ENCODE measurements at regions not wholly inside any gene's neighbourhood (a gene's known extent, or its start where the extent isn't known, plus 50 kb on each side); places are given as distances from the start of the nearest gene placed in this dataset.

DNA sequence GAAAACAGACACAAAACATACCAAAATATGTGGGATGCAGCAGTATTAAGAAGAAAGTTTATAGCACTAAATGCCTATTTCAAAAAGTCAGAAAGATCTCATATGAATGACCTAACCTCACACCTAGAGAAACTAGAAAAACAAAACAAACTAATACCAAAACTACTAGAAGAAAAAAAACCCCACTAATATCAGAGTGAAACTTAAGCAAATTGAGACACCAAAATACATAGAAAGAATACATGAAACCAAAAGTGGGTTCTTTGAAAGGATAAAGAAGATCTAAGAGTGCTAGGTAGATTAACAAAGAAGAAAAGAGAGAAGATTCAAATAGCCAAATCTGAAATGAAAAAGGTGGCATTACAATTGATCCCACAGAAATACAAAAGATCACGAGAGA, 494.1 kb downstream of the SH2D4B start:
- no peak for DNase-seq

- no peak for DNase-seq
Observed at GRCh38 chr10:81034383-81034782, 496.7 kb downstream of the SH2D4B start.

DNA sequence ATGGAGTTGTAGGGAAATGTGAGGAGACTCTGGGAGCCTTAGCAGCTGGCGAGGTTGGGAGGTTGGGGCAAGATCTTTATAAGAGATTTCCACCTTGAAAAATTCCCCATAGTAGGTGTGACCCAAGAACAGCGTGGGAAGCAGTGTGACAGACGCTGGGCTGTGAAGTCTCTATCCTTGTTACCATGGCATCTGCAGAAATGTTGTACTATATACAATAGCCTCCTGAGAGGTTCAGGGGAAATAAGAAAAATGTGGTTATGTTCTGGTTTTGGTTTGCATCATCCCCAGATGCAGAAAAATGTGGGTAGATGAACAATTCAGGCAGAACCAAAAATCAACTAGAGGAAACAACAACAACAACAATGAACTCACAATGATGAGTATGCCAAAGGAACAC, 498.6 kb downstream of the SH2D4B start:
- no peak for DNase-seq

- DNase-seq = no peak
Observed at GRCh38 chr10:81040031-81040430, 502.3 kb downstream of the SH2D4B start.

DNA sequence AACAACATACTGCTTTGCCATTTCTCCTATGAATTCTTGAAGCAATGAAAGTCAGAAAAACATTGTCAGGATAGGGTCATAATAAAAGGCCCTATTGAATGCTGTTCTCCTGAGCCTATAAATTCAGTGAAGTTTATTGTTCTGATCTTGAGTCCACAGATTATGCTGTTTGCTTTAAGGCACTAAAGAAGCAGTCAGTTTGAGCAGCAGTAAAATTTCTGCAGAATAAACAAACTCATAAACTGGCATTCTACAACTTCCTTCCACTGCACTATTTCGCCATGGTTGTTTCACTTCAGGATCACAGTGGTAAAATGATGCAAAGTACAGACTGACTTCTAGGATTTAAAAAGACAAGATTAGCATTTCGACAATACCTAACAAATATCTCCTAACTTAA, 503.2 kb downstream of the SH2D4B start:
- DNase-seq = no peak

- no peak for DNase-seq
Observed at GRCh38 chr10:81042647-81043046, 504.9 kb downstream of the SH2D4B start.

- no peak for DNase-seq
Observed at GRCh38 chr10:81065474-81065873, 527.8 kb downstream of the SH2D4B start.

- no peak for DNase-seq
Observed at GRCh38 chr10:81068460-81068859, 530.8 kb downstream of the SH2D4B start.

GRCh38 chr10:81071087-81071796, 533.5 kb downstream of the SH2D4B start:
- DNase-seq = no peak

- DNase-seq = no peak
Observed at GRCh38 chr10:81073155-81073554, 535.5 kb downstream of the SH2D4B start.

GRCh38 chr10:81081887-81082620, 544.4 kb downstream of the SH2D4B start:
- DNase-seq = no peak

GRCh38 chr10:81082621-81083376, 545.1 kb downstream of the SH2D4B start:
- DNase-seq = no peak

- no peak for DNase-seq
Observed at GRCh38 chr10:81093056-81093455, 555.4 kb downstream of the SH2D4B start.

DNA sequence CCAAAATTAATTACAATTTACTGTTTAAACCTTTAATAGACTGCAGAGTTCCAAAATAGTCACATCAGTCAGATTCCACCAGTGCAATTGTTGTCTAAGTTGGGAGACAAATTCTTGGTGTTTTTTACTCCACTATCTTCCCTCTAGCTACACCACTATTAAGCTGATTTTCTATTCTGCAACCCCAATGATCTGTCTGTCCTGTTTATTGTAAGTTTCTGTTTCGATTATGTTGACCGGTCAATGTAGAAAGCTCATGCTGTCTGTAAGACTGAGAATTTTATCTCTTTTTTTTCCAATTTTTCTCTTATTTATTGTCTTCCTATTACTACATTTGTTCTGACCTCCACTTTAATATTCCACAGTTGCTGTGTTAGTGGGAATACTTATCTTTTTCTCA, 557.5 kb downstream of the SH2D4B start:
- no peak for DNase-seq

DNA sequence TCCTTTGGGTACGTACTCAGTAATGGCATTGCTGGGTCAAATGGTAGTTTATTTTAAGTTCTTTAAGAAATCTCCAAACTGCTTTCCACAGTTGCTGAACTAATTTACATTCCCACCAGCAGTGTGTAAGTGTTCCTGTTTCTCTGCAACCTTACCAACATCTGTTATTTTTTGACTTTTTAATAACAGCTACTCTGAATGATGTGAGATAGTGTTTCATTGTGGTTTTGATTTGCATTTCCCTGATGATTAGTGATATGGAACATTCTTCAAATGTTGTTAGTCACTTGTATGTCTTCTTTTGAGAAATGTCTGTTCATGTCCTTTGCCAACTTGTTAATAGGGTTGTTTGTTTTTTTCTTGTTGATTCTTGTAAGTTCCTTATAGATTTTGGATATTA, 558.9 kb downstream of the SH2D4B start:
- no peak for DNase-seq

GRCh38 chr10:81101062-81101461, 563.4 kb downstream of the SH2D4B start:
- no peak for DNase-seq

- DNase-seq = no peak
Observed at GRCh38 chr10:81104494-81104893, 566.8 kb downstream of the SH2D4B start.

DNA sequence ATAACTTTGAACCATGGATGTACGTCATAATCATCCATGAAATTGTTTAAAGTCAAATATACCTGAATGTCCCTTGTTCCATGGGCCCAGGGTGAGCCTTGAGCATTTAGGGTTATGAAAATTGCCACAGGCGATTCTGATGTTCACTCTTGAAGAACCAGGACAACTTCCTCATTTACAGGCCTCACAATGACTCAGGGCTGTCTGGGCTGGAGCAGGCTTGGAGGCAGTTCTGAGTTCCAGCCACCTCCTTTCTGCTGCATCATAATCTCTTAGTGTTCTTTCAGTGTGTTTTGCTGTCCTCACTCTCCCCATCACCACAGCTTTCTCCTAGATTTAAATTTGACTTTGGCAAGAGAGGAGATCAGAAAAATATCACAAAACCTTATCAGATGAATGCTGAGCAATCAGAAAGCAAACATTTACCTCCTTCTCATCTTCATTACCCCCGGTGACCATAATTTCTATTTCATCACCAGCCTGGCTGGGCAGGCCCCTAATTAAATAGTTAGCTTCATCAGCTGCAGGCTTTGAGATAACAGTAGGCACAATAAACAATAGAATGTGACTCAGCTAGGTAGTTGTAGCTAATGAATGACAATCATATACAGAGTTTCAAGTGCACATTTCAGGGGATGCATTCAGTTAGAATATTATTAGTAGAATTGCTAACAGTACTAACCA, 571.0 kb downstream of the SH2D4B start:
- peak; percentile 19 for DNase-seq

- no peak for DNase-seq
Observed at GRCh38 chr10:81109200-81109752, 571.6 kb downstream of the SH2D4B start.

- no peak for DNase-seq
Observed at GRCh38 chr10:81116201-81116600, 578.5 kb downstream of the SH2D4B start.

DNA sequence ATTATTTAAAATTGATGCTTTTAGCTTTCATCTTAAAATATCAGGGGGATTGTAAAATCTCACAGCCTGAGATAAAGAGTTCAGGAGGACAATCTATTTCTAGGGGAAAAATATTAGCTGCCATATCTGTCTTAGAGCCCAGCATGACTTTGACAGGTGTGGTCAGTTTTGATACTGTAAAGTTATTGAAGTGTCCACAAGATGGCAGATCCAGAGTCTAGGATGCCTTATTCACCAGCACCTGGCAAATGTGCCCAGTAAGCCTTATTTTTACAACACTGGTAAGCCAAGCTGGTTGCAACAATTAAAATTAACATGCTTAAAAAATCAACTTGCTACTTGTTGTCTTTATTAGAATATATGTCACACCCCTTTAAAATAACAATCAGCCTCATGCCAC, 579.3 kb downstream of the SH2D4B start:
- no peak for DNase-seq

DNA sequence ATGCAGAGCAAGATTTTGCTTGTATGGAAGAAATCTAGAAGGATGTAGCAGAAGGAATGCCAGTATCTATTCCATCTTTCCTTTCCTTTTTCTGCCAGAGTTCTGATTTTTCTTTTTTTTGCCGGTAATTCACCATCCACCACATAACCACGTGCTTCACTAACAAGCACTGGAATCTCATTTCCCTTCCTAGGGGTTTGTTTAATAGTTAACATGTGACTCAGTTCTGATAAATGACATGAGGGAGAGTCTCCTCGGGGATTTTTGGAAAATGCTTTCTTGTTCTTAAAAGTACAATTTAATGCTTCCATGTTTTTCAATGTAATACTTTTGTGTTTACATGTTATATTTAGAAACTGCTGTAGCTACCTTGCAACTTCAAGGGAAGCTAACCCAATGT, 590.2 kb downstream of the SH2D4B start:
- no peak for DNase-seq

- DNase-seq = no peak
Observed at GRCh38 chr10:81130014-81130413, 592.3 kb downstream of the SH2D4B start.

All from inflammatory macrophage treated with lipopolysaccharide for 4 hours (primary cell).